ENCODE measurements at regions not wholly inside any gene's neighbourhood (a gene's known extent, or its start where the extent isn't known, plus 50 kb on each side); places are given as distances from the start of the nearest gene placed in this dataset.
"Not testable (repeated sequence)": the region's sequence is repeated elsewhere in the genome, so short reads cannot be mapped to it uniquely, and the experiment has no call there.

DNA sequence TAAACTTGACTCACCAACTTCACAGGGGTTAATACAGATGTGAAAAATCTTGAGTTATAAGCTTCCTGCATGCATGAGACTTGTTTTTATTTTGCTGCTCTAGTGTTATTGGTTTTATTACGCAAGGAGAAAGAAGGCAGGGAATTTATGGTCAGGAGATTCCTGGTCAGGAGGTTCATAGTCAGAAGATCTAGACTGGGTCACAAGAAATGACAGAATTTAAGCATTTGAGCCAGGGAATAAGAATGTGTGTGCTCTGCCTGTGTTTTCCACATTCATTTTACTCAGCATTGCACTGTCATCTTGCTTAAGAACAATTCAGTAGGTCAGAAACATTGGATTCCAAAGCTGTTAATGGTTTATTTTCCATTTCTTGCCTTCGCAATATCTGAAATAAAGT, 2522.1 kb downstream of the ARAP2 start:
- in situ Hi-C loops (cut with MboI; ENCODE audit: low pct_unique_long_range_greater_than_20kb, low sequenced_read_pairs), result no loop called here
- no peak for DNase-seq

DNA sequence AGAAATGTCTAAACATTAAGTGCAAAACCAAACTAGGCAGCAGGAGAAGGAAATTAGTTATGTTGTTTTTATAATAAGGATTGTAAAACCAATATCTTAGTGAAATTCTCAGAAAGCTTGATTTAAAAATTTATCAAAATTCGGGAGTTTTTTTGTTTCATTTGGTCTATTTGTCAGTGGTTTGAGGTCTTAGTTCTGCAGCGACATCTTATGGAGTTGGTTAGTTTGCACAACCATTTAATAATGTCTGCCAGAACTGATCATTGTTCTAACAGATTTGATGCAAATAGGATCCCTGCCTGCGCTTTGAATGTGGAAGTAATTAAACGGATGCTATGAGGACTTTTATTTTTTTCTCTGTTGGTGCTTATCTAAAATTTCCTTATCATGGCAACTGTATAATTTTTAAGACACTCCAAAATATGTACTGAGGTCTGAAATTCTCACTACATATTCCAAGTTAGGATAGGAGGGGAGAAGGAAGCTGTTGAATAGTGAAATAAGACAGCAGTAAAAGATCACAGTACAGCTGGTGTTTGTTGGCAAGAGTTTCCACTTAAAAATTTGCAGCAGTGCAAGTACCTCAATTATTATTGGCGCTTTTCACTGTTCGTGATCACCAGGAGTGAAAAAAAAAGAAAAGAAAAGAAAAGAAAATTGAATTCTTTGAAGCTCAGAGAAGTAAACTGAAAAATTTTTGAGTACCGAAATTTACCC, 2521.4 kb downstream of the ARAP2 start:
- no peak for DNase-seq
- in situ Hi-C loops (cut with MboI; ENCODE audit: low pct_unique_long_range_greater_than_20kb, low sequenced_read_pairs), result no loop called here

DNA sequence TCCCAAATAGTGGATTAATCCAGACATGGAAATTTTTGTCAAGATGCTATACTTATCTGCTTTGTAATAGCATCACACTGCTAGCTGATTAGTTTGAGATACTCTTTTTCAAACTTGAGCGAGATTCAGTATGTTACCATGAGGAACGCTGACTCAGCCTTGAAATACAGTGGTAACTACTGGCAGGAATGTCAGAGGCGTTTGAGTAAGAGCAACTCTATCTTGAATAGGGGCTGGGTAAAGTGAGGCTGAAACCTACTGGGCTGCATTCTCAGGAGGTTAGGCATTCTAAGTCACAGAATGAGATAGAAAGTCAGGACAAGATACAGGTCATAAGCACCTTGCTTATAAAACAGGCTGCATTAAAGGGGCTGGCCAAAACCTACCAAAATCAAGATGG, 2519.6 kb downstream of the ARAP2 start:
- in situ Hi-C loops (cut with MboI; ENCODE audit: low pct_unique_long_range_greater_than_20kb, low sequenced_read_pairs), result no loop called here
- DNase-seq, result no peak

DNA sequence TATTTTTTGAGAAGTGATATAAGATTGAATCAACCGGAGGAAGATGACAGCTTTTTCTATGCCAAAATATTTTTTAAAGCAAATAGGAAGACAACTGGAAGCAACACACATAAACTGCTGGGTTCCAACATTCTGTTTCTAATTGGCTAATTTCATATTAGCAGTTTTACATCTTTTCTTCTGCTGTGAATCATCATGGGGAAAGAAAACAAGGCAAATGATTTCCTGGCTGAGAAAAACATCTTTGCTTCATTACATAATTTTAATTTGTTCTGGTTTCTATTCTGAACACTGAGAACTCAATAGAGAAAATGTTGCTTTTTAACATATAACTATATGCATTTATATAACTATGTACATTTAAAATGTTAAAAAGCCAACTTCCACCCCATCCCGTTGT, 2518.5 kb downstream of the ARAP2 start:
- in situ Hi-C loops (cut with MboI; ENCODE audit: low pct_unique_long_range_greater_than_20kb, low sequenced_read_pairs), result no loop called here
- no peak for DNase-seq

GRCh38 chr4:33737726-33738125, 2506.6 kb downstream of the ARAP2 start:
- DNase-seq, result no peak
- in situ Hi-C loops (cut with MboI; ENCODE audit: low pct_unique_long_range_greater_than_20kb, low sequenced_read_pairs), result no loop called here

GRCh38 chr4:33739884-33740632, 2504.3 kb downstream of the ARAP2 start:
- in situ Hi-C loops (cut with MboI; ENCODE audit: low pct_unique_long_range_greater_than_20kb, low sequenced_read_pairs), result no loop called here
- DNase-seq, result no peak

- DNase-seq; in situ Hi-C loops (cut with MboI; ENCODE audit: low pct_unique_long_range_greater_than_20kb, low sequenced_read_pairs): not testable (repeated sequence)
Measured at GRCh38 chr4:33740871-33741270, 2503.4 kb downstream of the ARAP2 start.

DNA sequence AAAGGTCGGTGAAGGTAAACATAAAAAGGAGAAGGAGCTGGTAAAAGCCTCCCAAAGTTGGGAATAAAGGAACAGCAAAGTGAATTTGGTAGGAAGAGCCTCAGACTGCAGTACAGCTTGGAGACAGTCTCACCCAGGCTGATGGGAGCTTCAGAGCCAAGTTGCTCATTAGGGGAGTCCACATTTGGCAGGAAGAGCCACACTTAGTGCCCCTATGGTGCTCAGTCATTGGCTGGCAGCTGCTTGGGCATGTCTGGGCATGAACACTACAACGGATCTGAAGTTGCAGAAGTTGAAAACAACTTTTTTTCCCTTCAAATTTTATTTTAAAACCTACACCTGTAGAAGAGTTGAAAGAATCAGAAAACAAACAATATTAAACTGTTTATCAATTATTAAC, 2497.3 kb downstream of the ARAP2 start:
- DNase-seq, result peak; percentile 28
- in situ Hi-C loops (cut with MboI; ENCODE audit: low pct_unique_long_range_greater_than_20kb, low sequenced_read_pairs), result no loop called here

GRCh38 chr4:33751050-33751449, 2493.3 kb downstream of the ARAP2 start:
- in situ Hi-C loops (cut with MboI; ENCODE audit: low pct_unique_long_range_greater_than_20kb, low sequenced_read_pairs), result no loop called here
- DNase-seq, result no peak

GRCh38 chr4:33772582-33772981, 2471.7 kb downstream of the ARAP2 start:
- in situ Hi-C loops (cut with MboI; ENCODE audit: low pct_unique_long_range_greater_than_20kb, low sequenced_read_pairs), result no loop called here
- DNase-seq, result no peak

- in situ Hi-C loops (cut with MboI; ENCODE audit: low pct_unique_long_range_greater_than_20kb, low sequenced_read_pairs), result no loop called here
- DNase-seq, result no peak
Measured at GRCh38 chr4:33780952-33781791, 2463.1 kb downstream of the ARAP2 start.

DNA sequence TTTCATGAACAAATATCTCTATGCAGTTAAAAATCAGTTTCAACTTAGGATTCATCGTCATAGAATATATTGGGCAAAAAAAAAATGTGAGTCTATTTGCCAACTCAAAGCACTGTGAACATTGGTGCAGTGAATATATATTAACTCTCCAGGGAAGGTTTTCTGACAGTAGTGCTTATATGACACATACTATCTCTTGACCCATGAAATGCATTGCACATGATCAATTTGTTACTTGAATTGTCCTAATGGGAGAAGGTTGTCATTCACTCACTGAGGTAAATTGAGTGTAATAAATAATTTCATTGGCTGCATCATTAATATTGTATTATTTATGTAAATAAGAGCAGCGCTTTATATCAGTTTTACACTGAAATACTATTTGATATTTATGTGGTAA, 2458.5 kb downstream of the ARAP2 start:
- in situ Hi-C loops (cut with MboI; ENCODE audit: low pct_unique_long_range_greater_than_20kb, low sequenced_read_pairs), result no loop called here

DNA sequence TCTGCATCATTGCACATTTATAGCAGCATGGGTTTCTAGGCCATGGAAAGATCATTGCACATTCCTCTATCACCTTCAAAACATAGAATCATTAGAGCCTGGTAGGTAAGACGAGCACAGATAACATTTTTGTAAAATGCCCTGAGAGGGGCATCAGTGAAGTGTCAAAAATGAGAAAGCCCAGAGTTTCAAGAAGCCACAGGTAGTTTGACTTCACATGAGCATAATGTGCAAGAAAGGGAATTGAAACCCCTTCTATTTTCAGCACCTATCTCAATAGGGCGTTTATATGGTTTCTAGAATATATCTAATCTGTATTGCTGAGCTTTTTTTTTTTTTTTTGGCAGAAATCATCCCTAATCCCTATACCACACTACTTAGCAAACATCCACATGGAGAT, 2441.7 kb downstream of the ARAP2 start:
- in situ Hi-C loops (cut with MboI; ENCODE audit: low pct_unique_long_range_greater_than_20kb, low sequenced_read_pairs), result no loop called here

More for the DNA sequence above, 2458.5 kb downstream of the ARAP2 start:
- DNase-seq, result no peak

DNA sequence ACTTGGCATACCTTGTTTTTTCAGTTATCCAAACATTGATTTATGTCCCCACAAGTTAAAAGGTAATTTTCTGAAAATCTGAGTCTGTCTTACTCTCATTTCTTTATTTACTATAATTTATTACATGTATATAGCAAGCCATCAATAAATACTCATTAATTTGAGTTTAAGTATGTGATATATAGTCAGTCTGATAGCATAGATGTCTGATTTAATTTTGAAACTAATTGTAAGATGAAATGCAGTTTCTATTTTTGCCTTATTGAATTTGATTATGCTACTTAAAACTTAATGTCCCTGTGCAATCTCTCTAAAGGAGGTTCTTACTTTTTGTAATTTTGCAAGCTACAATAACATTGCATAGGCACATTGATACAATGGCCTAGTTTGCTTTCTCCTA, 2418.6 kb downstream of the ARAP2 start:
- in situ Hi-C loops (cut with MboI; ENCODE audit: low pct_unique_long_range_greater_than_20kb, low sequenced_read_pairs), result no loop called here
- DNase-seq, result no peak

More for the DNA sequence above, 2441.7 kb downstream of the ARAP2 start:
- DNase-seq, result no peak

- DNase-seq; in situ Hi-C loops (cut with MboI; ENCODE audit: low pct_unique_long_range_greater_than_20kb, low sequenced_read_pairs): not testable (repeated sequence)
Measured at GRCh38 chr4:33829356-33829755, 2415.0 kb downstream of the ARAP2 start.

DNA sequence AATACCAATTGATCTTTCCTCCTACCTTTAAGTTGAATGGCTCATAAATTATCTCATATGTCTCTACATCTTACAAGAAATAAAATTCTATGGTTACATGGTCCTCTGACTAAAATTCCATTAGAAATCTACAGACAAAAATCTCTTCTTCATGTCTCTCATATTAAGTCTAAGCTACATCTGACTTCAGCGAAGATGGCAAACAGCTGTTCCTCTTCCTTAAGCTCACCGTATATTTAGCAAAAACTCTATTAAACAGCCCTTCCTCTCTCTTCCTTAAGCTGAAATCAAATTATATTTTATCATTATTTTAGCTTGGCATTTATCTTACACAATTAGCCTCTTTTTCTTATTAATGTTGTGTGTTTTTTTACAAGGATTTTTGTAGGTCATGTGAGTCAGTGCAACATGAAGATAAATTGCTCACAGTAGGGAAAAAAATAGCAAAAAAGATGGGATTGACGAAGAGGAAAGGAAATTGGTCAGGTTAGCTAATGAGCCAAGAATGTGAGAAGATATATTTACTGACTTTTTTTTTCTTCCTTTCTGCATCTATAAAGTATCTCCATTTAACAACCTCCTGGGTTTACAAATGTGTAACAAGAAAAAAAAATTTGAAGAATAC, 2412.8 kb downstream of the ARAP2 start:
- DNase-seq, result no peak
- in situ Hi-C loops (cut with MboI; ENCODE audit: low pct_unique_long_range_greater_than_20kb, low sequenced_read_pairs), result no loop called here

DNA sequence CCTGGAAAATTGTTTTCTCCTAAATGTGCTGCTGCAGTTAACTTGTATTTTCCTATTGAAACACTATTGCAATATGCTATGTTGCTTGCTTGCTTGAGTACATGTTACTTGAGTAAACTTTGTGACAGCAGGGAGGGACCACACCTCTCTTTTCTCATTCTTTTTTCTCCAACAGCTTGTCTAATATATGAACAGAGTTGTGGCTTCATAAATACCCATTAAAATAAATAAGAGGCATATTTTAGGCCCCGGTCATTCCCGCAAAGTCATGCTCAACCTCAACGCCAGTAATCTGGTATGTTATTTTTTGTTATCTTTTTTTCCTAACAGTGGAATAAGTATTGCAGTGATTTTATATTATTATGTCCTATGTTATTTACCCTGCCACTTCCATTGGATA, 2408.6 kb downstream of the ARAP2 start:
- DNase-seq; in situ Hi-C loops (cut with MboI; ENCODE audit: low pct_unique_long_range_greater_than_20kb, low sequenced_read_pairs): not testable (repeated sequence)

DNA sequence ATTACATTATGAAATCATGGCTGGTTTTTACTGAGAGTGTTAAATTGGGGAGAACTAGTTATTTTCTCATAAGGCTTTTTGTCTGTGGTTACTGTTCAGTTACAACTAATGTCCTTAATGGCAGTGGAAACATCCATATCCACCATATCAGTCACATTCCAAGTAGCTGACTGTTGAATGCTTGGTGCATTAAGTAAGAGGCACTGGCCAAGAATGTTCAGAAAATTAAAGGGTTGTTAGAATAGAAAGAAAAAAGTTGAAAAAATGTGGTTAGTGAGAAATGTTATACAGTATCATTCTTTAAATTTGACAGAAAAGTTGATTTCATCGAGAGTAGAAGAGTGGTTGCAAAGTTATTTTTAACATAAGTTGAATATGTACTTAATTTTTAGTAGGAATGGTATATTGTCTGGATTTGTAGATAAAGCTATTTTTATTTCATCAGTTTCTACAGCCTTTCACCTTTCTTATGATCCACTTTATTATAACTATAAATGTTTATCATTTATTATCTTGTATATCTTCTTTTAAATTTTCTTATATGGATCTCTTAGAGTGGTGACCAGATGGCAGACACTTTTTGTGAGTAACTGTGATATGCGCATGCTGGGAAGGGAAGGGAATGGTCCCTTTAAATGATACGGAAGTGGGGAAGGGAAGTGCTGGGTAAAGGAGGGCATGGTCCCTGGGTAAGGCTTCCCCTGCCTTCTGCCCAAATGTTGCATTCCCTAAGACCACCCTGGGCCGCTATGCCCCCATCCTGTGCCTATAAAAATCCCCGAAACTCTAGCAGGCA, 2407.1 kb downstream of the ARAP2 start:
- in situ Hi-C loops (cut with MboI; ENCODE audit: low pct_unique_long_range_greater_than_20kb, low sequenced_read_pairs), result no loop called here
- no peak for DNase-seq

DNA sequence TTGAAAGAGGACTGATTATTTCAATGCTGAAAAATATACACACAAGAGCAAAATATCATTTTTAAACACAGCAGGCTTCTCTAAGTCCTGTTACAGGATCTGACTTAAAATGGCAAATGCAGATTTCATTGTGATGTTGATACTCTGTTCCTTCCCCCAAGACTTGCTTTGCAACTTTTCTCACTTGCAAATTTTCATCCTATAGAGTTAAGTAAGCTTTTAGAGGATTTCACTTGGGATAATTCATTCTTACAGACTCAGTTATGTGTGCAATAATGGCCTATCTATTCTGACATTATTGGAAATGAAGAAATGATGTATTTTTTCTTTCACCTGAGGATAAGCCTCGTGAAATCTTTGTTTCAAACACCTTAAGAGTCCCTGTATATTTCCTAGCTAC, 2403.2 kb downstream of the ARAP2 start:
- in situ Hi-C loops (cut with MboI; ENCODE audit: low pct_unique_long_range_greater_than_20kb, low sequenced_read_pairs), result no loop called here
- no peak for DNase-seq
